ENCODE measurements at regions not wholly inside any gene's neighbourhood (a gene's known extent, or its start where the extent isn't known, plus 50 kb on each side); places are given as distances from the start of the nearest gene placed in this dataset.
"Not testable (repeated sequence)": the region's sequence is repeated elsewhere in the genome, so short reads cannot be mapped to it uniquely, and the experiment has no call there.

DNA sequence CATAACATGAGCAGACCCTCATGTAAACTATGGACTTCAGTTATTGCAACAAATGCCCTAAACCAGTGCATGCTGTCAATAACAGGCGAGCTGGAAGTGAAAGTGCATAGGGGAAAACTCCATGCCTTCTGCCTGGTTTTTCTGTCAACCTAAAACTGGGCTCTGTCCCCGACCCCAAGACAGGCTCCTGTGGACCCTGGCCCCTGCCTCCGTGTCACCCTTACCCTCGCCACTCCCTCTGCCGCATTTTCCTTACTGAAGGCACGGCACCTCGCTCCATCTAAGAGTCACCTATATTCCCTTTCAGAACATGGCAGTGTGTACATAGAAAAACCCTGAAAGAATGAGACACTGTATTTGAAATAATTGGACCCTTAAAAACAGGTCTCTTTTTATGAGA lies 151.3 kb downstream of the SHANK2 start:
- Mint-ChIP-seq H3K36me3 (ENCODE audit: low read depth) (no peaks in the 10 kb centered on the region), H3K9me3 (no peaks in the 10 kb centered on the region), H3K27ac (no peak overlapping the region), H3K4me3 (no peak overlapping the region), H3K4me1 (no peaks in the 10 kb centered on the region), H3K27me3 (no peaks in the 10 kb centered on the region)
- intact Hi-C loops (cut with micrococcal nuclease) = no loop called here
- DNase-seq = no peak

DNA sequence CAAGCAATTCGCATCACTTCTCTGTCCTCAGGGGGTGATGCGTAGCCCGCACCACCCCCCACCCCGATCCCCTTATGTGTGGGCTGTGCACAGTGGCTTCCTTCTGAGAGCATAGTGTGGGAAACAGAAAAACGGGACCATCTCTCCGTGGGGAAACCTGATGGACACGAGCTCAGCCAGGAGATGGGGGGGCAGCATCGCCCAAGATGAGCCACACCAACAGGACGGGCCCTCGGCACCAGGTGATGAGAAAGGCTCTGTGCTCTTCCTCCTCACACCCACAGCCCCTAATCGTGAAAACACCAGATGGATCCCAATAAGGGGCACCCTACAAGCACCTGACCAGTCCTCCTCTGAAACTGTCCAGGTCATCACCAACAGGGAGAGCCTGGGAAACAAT lies 153.6 kb downstream of the SHANK2 start:
- no peaks in the 10 kb centered on the region for H3K4me1 Mint-ChIP-seq
- H3K9me3 Mint-ChIP-seq = no peaks in the 10 kb centered on the region
- no peak overlapping the region for H3K4me3 Mint-ChIP-seq
- no peaks in the 10 kb centered on the region for H3K27me3 Mint-ChIP-seq
- no peaks in the 10 kb centered on the region for H3K36me3 Mint-ChIP-seq (ENCODE audit: low read depth)
- intact Hi-C loops (cut with micrococcal nuclease) = no loop called here
- H3K27ac Mint-ChIP-seq = no peak overlapping the region
- no peak for DNase-seq

DNA sequence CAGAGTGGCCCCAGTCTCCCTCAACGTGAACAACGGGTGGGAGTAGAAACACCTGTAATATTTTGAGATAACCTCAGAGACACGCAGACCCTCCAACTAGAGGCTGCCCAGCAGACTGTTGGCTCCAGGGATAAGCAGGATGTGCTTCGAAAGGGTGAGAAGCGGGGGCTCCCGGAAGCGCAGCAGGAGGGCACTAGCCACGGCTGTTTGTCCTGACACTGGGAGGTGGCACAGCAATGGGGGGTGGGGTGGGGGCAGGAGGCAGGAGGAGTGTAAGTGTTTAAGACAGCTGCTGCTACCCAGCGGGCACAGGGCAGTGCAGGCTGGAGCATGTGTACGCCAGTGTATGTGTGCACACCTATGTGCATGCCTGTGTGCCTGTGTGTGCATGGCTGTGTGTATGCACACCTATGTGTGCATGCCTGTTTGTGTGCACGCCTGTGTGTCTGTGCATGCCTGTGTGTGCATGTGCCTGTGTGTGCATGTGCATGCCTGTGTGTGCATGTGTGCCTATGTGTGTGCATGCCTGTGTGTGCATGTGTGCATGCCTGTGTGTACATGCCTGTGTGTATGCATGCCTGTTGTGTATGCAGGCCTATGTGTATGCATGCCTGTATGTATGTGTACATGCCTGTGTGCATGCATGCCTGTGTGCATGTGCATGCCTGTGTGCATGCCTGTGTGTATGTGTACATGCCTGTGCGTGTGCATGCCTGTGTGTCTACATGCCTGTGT lies 154.7 kb downstream of the SHANK2 start:
- Mint-ChIP-seq H3K36me3 (ENCODE audit: low read depth) (no peaks in the 10 kb centered on the region), H3K27ac (no peak overlapping the region), H3K4me3 (no peak overlapping the region), H3K4me1 (no peaks in the 10 kb centered on the region), H3K9me3 (no peaks in the 10 kb centered on the region), H3K27me3 (no peaks in the 10 kb centered on the region)
- intact Hi-C loops (cut with micrococcal nuclease) = no loop called here
- DNase-seq = no peak

DNA sequence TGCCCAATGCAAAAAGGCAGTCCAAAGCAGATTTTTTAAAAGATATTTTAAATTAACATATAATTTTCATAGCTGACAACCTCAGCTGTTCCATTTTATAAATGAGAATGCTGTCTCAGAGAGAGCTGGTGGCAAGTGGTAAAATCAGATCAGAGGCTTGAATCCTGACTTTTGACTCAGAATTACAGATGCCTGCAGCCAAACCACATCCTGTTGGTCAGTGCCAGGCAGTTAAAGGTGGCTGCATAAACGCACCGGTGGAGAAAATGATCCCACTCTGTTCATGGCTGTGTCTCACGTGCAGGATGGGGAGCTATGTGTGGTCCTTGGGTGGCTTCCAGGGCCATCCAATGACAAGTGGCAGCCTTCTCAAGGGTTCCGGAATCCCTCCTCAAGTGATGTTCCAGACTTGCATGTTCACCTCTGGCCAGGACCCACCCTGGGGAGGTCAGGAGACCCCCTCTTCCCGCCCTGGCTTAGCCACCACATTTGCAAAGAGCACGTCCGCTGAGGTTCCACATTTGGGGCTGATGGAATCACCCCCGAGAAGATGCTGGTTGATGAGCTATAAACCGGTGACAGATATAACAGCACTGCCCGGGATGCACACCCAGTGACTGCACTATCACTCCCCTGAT lies 155.5 kb downstream of the SHANK2 start:
- Mint-ChIP-seq H3K4me1 (no peaks in the 10 kb centered on the region), H3K4me3 (no peak overlapping the region), H3K36me3 (ENCODE audit: low read depth) (no peaks in the 10 kb centered on the region), H3K27ac (no peak overlapping the region), H3K9me3 (no peaks in the 10 kb centered on the region), H3K27me3 (no peaks in the 10 kb centered on the region)
- DNase-seq = no peak
- intact Hi-C loops (cut with micrococcal nuclease) = no loop called here

DNA sequence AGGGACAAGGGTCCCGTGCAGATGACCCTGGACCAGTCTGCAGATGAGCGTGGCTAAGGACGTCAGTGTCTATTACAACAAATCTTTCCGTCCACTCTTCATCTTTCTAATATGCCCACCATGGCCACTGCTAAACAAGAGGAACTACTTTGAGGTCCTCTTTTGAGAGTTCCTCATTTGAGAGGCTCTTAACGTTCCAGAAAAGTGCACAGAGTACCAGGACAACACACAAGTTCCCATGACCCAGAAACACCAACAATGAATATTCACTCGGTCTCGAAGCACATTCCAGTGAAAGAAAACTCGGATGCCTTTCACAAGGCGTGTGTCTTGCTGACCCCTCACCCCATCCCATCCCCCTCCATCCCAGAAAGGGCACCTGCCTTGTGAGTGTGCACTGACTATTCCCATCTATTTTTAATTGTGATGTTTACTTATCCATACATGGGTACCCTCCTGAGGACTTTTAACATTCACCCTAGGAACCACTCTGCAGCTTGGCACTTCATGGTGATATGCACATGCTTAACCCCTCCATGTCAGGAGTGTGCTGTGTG lies 157.0 kb downstream of the SHANK2 start:
- no peak overlapping the region for H3K27ac Mint-ChIP-seq
- DNase-seq = no peak
- no peaks in the 10 kb centered on the region for H3K4me1 Mint-ChIP-seq
- intact Hi-C loops (cut with micrococcal nuclease) = no loop called here
- H3K4me3 Mint-ChIP-seq = no peak overlapping the region
- no peaks in the 10 kb centered on the region for H3K9me3 Mint-ChIP-seq
- H3K27me3 Mint-ChIP-seq = no peaks in the 10 kb centered on the region
- no peaks in the 10 kb centered on the region for H3K36me3 Mint-ChIP-seq (ENCODE audit: low read depth)

DNA sequence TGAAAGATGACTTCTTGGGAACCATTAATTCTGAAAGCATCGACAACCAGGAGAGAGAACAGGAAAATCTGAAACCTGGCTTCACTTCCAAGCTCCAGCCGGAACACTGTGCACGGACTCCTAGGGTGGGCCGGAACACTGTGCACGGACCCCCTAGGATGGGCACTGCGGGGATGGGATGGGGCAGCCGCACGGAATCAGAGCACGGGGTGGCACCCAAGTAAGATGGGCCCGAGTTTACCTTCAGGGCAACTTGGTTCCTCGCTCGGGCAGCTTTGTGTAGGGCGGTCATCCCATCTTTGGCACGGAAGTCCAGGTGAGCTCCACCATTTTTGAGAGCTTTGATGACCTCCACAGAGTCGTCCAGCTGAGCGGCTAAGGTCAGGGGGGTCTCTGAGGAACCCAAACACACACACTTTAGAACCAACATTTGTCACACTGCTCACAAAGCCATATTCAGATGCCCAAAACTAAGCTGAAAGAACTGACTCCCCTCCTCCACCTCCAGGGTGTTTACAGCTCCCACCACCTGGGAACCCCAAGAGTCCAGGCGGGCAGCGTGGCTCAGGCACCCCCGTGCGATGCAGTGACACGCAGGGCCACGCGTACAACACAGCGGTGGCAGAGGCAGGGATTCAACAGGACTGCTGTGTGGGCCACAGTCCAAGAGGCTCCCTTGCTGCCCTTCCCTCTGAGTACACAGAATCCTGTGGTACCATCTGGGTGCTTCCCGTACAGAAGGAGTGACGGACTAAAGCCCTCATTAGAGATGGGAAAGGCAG lies 157.9 kb downstream of the SHANK2 start:
- no peaks in the 10 kb centered on the region for H3K27me3 Mint-ChIP-seq
- no peak for DNase-seq
- no peaks in the 10 kb centered on the region for H3K36me3 Mint-ChIP-seq (ENCODE audit: low read depth)
- H3K27ac Mint-ChIP-seq = no peak overlapping the region
- no peaks in the 10 kb centered on the region for H3K9me3 Mint-ChIP-seq
- H3K4me3 Mint-ChIP-seq = no peak overlapping the region
- intact Hi-C loops (cut with micrococcal nuclease) = no loop called here
- no peaks in the 10 kb centered on the region for H3K4me1 Mint-ChIP-seq

DNA sequence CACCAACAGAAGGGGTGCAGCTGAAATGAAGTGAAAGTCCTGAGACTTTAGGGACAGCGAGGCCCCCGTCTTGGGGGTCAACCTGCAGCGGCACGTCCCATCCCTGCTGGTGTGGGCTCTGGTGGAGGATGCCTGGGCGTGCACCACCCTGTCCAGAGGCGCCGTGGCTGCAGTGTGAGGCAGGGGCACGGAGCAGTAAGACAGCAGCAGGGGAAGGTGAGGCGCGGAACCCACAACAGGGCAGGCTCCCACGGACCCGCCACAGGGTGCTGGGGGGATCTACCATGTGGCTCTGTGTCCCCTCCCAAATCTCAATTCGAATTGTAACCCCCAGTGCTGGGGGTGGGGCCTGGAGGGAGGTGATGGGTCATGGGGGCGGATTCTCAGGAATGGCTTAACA lies 158.6 kb downstream of the SHANK2 start:
- no peaks in the 10 kb centered on the region for H3K4me1 Mint-ChIP-seq
- intact Hi-C loops (cut with micrococcal nuclease) = no loop called here
- H3K27ac Mint-ChIP-seq = no peak overlapping the region
- no peak for DNase-seq
- no peaks in the 10 kb centered on the region for H3K9me3 Mint-ChIP-seq
- H3K36me3 Mint-ChIP-seq (ENCODE audit: low read depth) = no peaks in the 10 kb centered on the region
- no peaks in the 10 kb centered on the region for H3K27me3 Mint-ChIP-seq
- H3K4me3 Mint-ChIP-seq = no peak overlapping the region

DNA sequence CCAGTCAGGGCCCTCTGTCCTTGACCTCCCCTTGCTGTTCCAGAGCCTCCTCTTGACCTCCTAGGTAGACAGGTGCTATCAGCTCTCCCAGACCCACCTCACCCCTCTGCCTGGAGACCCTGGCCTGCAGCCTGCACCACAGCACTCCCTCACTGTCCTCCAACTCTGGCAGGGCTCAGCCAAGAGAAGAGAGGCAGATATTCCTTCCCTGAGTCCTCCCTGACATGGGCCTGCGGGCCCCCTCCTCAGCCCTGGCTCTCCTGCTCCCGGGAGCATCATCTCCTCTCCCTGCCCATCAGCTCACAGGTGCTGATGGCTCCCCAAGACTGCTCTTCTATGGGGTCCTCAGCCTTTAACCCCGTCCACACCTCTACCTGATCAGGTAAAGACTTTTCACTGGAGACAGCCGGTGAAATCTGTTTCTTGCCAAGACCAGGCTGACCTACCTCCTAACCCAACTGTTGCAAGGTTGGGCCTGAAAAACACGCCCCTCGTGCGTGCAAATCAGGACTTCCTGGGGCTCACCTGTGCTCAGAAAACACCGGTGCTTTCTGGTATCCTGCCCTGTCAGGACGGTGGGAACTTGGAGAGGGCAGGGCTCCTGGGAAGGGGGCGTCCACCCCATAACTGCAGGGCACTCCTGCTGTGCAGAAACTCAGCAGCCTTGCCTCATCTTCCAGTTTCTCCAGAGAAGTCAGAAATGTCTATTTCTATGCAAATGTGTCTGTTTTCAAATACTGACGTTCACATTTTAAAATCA lies 160.7 kb downstream of the SHANK2 start:
- intact Hi-C loops (cut with micrococcal nuclease) = no loop called here
- H3K4me3 Mint-ChIP-seq = no peak overlapping the region
- H3K4me1 Mint-ChIP-seq = no peaks in the 10 kb centered on the region
- H3K36me3 Mint-ChIP-seq (ENCODE audit: low read depth) = no peaks in the 10 kb centered on the region
- no peaks in the 10 kb centered on the region for H3K27me3 Mint-ChIP-seq
- no peak overlapping the region for H3K27ac Mint-ChIP-seq
- no peaks in the 10 kb centered on the region for H3K9me3 Mint-ChIP-seq
- DNase-seq = no peak

DNA sequence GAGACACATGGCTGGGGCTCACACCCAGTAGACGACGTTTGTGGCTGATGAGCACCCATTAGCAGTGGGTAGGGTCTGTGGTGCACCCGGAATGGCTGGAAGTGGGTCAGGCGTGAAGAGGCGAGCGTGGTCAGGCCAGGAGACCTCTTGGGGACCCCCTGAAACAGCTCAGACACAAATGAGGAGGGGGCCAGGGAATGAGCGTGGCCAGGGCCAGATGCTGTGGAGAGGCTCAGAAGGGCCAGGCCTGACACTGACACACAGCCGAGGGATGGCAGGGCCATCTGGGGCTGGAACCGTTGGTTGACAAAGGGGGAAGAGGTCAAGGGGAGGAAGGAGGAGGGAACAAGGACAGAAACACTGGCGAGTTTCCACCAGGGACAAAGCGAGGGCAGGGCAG lies 162.8 kb downstream of the SHANK2 start:
- DNase-seq = no peak
- Mint-ChIP-seq H3K27me3 (no peaks in the 10 kb centered on the region), H3K36me3 (ENCODE audit: low read depth) (no peaks in the 10 kb centered on the region), H3K4me3 (no peak overlapping the region), H3K27ac (no peak overlapping the region), H3K4me1 (no peaks in the 10 kb centered on the region), H3K9me3 (no peaks in the 10 kb centered on the region)
- intact Hi-C loops (cut with micrococcal nuclease) = no loop called here

DNA sequence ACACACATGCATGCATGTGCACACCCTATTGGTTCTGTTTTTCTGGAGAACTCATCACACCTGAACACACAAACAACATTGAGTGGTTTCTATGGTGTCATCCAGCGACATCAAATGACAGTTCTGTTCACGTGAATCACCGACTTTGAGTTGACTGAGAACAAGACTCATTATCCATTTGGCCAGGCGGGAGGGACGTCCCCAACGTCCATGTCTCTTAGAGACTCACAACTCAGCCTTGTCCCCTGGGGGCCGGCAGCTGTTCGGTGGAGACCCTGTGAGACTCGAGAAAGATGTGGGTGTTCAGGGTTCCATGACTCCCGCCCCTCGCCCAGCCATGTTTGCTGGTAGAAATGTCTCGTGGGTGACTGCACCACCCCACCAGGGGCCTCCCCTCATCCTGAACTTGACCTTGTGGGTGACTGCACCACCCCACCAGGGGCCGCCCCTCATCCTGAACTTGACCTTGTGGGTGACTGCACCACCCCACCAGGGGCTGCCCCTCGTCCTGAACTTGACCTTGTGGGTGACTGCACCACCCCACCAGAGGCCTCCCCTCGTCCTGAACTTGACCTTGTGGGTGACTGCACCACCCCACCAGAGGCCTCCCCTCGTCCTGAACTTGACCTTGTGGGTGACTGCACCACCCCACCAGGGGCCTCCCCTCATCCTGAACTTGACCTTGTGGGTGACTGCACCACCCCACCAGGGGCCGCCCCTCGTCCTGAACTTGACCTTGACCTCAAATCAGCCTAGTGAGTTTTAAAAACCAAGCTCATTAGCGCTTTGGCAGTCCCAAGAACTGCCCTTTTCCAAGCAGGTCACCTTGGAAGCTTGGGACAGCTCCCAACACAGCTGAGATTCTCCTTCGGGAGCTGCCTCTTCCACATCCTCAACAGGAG lies 163.8 kb downstream of the SHANK2 start:
- intact Hi-C loops (cut with micrococcal nuclease); H3K4me1 Mint-ChIP-seq; DNase-seq; H3K36me3 Mint-ChIP-seq (ENCODE audit: low read depth); H3K9me3 Mint-ChIP-seq; H3K27ac Mint-ChIP-seq; H3K4me3 Mint-ChIP-seq; H3K27me3 Mint-ChIP-seq: not testable (repeated sequence)

DNA sequence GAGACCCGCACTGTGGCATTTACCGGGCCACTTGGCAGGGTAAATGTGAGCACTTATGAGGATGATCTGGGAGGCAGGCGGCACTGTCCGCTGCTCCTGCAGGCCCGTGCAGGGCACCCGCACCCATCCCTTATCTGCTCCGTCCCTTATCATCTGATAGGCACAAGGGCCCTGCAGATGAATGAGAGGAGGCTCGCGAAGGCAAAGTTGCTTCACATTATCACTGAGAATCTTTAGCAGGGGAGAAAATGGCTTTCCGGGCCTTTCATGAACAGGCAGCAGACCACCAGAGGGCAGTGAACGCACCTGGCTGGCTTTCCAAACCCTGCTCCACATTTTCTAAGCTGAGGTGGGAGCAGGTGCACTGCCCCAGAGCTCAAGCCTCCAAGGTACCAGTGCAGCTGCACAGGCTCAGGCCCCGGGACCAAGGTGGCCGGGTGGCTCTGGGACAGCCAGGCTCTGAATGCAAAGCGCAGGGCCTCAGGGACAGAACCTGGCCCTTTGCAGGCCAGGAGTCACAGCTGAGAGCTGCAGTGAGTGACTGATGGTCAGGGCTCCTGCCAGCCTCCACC lies 165.6 kb downstream of the SHANK2 start:
- no peaks in the 10 kb centered on the region for H3K9me3 Mint-ChIP-seq
- H3K27ac Mint-ChIP-seq = no peak overlapping the region
- DNase-seq = no peak
- H3K4me3 Mint-ChIP-seq = no peak overlapping the region
- intact Hi-C loops (cut with micrococcal nuclease) = no loop called here
- no peaks in the 10 kb centered on the region for H3K27me3 Mint-ChIP-seq
- H3K36me3 Mint-ChIP-seq (ENCODE audit: low read depth) = no peaks in the 10 kb centered on the region
- H3K4me1 Mint-ChIP-seq = no peaks in the 10 kb centered on the region

DNA sequence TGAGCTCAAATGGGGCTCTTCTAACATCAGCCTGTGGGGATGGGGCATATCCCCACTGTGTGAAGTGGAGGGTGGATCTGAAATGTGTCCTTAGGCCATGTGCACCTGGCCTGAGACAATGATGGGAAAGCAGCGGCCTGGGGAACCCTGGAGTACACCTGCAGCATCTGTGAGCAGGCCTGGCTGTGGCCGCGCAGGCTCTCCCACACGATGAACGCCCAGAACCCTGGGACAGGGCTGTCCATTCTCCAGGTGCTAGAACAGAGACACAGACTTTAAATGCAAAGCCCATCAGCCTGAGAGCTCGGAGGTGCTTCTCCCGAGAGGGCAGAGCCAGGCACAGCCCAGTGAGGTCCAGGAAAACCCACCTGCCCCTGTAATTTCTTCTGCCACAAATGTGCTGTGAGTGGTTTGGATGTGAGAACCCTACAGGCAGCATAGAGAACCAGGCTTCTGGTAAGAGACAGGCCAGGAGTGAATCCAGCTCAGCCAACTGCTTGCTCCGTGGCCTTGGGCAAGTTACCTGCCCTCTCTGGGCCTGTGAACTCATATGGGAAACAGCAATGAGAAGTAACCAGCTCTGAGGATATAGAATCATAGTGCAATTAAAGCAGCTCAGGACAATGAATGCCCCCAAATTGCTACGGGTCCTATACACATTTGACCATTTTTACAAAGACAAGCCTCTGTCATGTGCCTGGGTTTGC lies 167.9 kb downstream of the SHANK2 start:
- no peak for DNase-seq
- no peaks in the 10 kb centered on the region for H3K27me3 Mint-ChIP-seq
- H3K36me3 Mint-ChIP-seq (ENCODE audit: low read depth) = no peaks in the 10 kb centered on the region
- no peaks in the 10 kb centered on the region for H3K9me3 Mint-ChIP-seq
- intact Hi-C loops (cut with micrococcal nuclease) = no loop called here
- no peak overlapping the region for H3K4me3 Mint-ChIP-seq
- H3K27ac Mint-ChIP-seq = no peak overlapping the region
- no peaks in the 10 kb centered on the region for H3K4me1 Mint-ChIP-seq

Data from activated CD4-positive, alpha-beta T cell treated with anti-CD3 and anti-CD28 coated beads, Interleukin-2, amount 10 ng/mL, durations not matched to agents 24 days and 14 days (primary cell).